GM10266 (cell line): ENCODE measurements at regions not wholly inside any gene's neighbourhood (a gene's known extent, or its start where the extent isn't known, plus 50 kb on each side); places are given as distances from the start of the nearest gene placed in this dataset.

Source experiments
- DNase-seq: peaks from one replicate; pipeline ENCODE4 v3.0.0; 2012; ENCODE audit errors: extremely low spot score
- TF ChIP-seq, protein P1 (sequence below): IDR thresholded peaks from 2 replicates; pipeline ENCODE4 v1.5.1; 2012; ENCODE audit warnings: mild to moderate bottlenecking, low read depth; ENCODE audit not compliant: control insufficient read depth, insufficient read depth; ENCODE audit errors: missing control alignments

DNA sequence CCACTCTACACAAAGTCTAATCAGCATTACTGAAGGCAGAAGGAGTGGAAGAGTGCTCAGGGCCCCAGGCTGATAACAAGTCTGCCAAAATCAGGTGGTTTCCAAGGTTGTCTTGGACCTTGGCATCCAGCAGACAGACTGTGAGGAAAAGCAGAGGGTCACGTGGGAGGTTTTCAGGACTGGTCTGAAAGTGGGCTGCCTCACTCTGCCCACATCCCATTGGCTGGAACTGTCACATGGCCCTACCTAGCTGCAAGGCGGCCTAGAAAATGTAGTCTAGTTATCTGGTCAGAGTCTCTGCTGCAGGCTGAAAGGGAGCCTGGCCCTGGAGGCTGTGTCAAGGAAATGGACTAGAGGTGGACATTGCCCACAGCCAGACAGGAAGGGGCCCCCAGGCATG lies 310.7 kb upstream of the ASIC2 start:
- TF ChIP-seq, protein P1, sequence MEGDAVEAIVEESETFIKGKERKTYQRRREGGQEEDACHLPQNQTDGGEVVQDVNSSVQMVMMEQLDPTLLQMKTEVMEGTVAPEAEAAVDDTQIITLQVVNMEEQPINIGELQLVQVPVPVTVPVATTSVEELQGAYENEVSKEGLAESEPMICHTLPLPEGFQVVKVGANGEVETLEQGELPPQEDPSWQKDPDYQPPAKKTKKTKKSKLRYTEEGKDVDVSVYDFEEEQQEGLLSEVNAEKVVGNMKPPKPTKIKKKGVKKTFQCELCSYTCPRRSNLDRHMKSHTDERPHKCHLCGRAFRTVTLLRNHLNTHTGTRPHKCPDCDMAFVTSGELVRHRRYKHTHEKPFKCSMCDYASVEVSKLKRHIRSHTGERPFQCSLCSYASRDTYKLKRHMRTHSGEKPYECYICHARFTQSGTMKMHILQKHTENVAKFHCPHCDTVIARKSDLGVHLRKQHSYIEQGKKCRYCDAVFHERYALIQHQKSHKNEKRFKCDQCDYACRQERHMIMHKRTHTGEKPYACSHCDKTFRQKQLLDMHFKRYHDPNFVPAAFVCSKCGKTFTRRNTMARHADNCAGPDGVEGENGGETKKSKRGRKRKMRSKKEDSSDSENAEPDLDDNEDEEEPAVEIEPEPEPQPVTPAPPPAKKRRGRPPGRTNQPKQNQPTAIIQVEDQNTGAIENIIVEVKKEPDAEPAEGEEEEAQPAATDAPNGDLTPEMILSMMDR, result no peak
- DNase-seq, result no peak

DNA sequence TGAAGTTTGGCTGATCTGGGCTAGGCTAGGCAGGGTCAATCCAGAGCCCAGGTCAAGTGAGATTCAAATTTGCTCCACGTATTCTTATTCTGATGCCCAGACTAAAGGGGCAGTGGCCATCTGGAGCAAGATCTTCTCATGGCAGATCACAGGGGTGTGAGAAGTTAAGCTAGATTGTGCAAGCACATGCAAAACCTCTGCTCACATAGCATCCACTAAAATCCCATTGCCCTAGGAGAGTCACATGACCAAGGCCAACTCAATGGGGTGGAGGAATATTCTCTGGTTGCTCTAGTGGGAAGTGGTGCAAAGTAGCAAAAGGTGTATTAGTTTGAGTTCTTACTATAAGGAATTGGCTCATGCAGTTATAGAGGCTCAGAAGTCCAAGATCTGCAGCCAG lies 318.4 kb upstream of the ASIC2 start:
- TF ChIP-seq, protein P1, result no peak
- DNase-seq, result no peak

DNA sequence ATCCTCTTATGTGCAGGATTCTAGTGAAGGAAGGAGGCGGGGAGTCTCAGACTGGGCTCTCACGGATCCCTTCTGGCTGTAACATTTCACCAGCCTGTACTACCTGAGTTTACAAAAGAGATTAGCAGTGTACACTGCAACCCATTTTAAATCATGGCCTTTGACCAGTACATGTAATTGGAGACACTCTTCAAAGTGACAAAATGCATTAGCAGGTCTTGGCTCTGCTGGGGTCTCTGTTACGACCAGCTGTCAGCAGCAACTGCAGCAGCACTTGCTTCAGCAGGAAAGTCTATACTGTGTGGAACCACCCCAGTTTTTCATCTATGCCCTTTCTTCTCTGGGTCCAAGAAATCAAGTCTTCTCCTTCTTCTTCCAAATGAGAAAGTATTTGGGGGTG lies 322.8 kb upstream of the ASIC2 start:
- no peak for DNase-seq
- TF ChIP-seq, protein P1, result no peak

DNA sequence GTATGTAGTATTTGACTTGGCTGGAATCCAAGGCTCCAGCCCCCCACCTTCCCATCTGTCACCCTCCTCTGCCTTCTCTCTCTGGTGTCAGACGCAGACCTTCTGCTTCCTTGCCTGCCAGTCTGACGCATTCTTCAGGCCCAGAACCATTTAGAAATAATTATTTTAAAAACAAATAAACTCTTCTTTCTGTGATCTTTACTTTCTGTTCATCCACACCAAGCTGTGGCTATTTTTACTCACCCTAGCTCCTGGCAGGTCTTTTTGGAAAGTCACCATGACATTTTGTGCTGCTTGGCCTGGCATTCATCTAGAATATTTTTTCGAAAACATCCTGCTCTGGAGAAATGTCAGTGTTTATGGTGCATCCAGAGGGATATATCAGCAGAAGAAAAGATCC lies 330.7 kb upstream of the ASIC2 start:
- TF ChIP-seq, protein P1, result no peak
- DNase-seq, result no peak

DNA sequence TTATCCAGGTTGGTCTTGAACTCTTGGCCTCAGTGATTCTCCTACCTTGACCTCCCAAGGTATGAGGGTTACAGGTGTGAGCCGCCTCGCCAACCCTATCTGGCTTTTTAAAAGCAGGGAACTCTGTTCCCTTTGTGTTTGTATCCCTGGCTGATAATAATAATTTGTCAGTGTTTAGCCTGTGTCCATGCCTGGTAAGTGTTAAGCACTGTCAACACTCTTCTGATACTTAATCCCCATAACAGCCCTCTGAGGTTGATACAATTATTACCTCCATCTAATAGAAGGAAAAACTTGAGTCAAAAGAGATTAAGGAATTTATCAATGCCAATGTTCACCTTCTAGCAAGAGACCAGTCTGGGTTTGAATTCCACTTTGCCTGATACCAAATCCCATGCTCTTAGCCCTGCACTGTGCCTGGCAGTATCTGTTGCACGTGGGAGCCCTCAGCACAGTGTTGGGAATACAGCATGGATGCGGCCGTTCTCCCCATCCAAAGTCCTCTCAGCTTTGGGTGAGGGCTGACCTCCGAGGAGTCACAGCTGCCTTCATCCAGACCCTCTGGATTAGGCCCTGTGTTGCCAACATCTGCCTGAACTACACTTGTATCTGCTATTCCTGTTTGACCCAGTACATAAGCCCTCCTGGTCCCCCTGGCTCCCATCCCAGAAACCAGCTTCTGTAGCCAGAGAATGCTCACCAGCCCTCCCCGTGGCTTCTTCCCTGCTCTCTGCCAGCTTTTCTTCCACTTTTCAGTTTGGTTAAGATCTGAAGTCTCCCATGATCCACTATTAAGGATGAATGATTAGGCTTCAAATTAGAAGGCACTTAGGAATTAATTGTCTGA lies 335.6 kb upstream of the ASIC2 start:
- TF ChIP-seq, protein P1, result no peak
- DNase-seq, result no peak

DNA sequence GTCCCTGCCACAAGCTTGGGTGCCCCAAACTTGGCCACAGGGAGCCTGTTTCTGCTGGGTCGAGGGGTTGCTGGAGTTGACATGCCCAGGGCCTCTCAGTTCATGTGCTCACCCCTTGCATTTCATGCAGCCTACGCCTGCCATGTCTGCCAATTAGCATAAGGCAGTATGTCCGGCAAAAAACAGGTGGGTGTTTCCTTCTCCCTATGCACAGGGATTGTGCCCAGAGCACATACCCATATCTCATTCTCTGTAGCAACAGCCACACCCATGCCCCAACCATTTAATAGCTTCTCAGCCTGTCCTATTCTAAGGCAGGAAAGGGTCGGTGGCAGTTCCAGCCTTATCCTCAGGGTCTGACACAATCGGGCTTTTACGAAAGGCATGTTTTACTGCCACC lies 340.4 kb upstream of the ASIC2 start:
- TF ChIP-seq, protein P1, result no peak
- DNase-seq, result no peak

DNA sequence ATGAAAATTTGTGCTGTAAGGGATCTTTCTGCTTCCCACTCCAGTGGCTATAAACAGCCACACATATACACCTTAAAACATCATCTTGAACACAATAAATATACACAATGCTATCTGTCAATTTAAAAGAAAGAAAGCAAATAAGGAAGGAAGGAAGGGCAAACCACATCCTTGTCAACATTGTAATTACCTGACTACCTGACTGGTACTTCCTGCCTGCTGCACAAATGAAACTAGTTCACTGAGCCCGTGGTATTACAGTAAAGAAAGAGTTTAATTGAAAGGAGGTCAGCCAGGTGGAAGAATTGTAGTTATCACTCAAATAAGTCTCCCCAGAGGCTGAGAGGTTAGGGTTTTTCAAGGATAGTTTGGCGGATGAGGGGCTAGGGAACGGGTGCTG lies 344.4 kb upstream of the ASIC2 start:
- no peak for DNase-seq
- TF ChIP-seq, protein P1, result no peak
